Type B pancreatic cell (in vitro differentiated cells): ENCODE measurements at regions not wholly inside any gene's neighbourhood (a gene's known extent, or its start where the extent isn't known, plus 50 kb on each side); places are given as distances from the start of the nearest gene placed in this dataset.

Source experiments
- DNase-seq: peaks from one replicate; pipeline ENCODE4 v3.0.0; 2021; ENCODE audit warnings: mixed read lengths; ENCODE audit not compliant: unreplicated experiment; ENCODE audit errors: extremely low spot score
- H3K27ac Mint-ChIP-seq: 2 replicates; pipeline ENCODE4 v1.8.0; 2021; ENCODE audit warnings: mild to moderate bottlenecking, mixed read lengths
- H3K27me3 Mint-ChIP-seq: 2 replicates; pipeline ENCODE4 v1.8.0; 2021; ENCODE audit warnings: mixed read lengths
- H3K36me3 Mint-ChIP-seq: 2 replicates; pipeline ENCODE4 v1.8.0; 2021; ENCODE audit warnings: mixed read lengths
- H3K4me1 Mint-ChIP-seq: one replicate; pipeline ENCODE4 v1.8.0; 2021; ENCODE audit warnings: mixed read lengths; ENCODE audit not compliant: unreplicated experiment
- H3K4me3 Mint-ChIP-seq: 2 replicates; pipeline ENCODE4 v1.8.0; 2021; ENCODE audit warnings: mild to moderate bottlenecking, mixed read lengths
- H3K9me3 Mint-ChIP-seq: 2 replicates; pipeline ENCODE4 v1.8.0; 2021; ENCODE audit warnings: mixed read lengths
- CTCF ChIP-seq: fragments of 200-600 bp; sonication (generic); conservative IDR thresholded peaks from 2 replicates; pipeline ENCODE4 v1.5.0; 2021; ENCODE audit warnings: antibody characterized with exemption, mild to moderate bottlenecking

DNA sequence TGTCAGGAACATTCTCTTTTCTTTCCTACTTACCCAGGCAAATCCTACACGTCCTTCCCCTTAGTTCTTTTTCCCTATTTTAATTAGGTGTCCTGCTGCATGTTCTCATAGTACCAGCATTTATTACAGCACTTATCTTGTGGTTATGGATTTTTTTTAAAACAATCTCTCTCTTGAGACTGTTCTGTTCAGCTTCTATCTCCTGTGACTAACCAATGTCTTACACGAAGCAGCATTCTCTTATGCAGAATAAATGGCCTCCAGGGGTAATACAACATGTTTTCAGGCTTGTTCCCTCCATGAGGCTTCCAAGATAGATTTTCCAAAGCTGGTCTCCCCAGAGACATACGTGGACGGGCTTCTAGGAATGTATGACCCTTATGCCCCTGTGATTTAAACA, 1096.1 kb upstream of the CELF2 start:
- no peaks in the 10 kb centered on the region for H3K36me3 Mint-ChIP-seq
- H3K4me3 Mint-ChIP-seq, result no peak overlapping the region
- H3K27ac Mint-ChIP-seq, result no peak overlapping the region
- no peaks in the 10 kb centered on the region for H3K4me1 Mint-ChIP-seq
- peaks cover 6% of the 10 kb centered on the region for H3K27me3 Mint-ChIP-seq
- DNase-seq, result no peak
- H3K9me3 Mint-ChIP-seq, result no peaks in the 10 kb centered on the region
- TF ChIP-seq CTCF, result no peak

DNA sequence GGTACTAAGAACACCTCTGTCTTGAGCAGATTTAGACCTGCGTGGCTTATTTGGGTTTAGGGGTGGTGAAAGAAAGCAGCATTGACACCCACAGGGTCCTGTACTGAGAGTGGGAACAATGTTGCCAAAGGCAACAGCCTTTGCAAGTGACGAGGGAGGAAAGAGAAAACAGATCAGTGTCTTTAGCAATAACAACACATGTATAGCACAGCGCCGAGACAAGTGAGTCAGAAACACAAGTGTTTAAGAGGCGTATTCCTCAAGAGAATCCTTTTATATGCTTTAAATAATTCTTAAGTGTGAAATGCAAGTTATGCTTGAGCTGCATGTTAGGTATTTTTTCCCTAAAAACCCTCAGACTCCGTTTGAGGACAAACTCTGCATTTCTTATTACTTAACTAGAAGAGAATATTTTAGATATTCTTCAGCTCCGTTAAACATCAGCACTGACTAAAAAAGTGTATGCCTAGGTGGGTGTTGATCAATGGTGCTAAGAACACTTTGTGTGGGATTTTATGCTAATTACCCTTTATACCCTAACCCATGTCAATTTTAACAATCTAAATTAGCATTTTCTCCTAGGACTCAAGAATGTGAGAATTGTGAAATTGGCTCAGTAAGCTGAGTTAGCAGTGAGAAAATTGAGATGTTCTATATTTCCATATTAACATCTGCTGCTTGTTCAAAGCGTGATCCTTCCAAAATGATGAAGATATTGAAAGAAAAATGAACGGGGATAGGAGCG, 1095.4 kb upstream of the CELF2 start:
- Mint-ChIP-seq H3K27me3 (peaks cover 6% of the 10 kb centered on the region), H3K9me3 (no peaks in the 10 kb centered on the region), H3K4me3 (no peak overlapping the region), H3K4me1 (no peaks in the 10 kb centered on the region), H3K36me3 (no peaks in the 10 kb centered on the region), H3K27ac (no peak overlapping the region)
- DNase-seq, result no peak
- TF ChIP-seq CTCF, result no peak

GRCh38 chr10:9926003-9926402, 1091.7 kb upstream of the CELF2 start:
- no peaks in the 10 kb centered on the region for H3K36me3 Mint-ChIP-seq
- no peak overlapping the region for H3K4me3 Mint-ChIP-seq
- H3K9me3 Mint-ChIP-seq, result no peaks in the 10 kb centered on the region
- no peak overlapping the region for H3K27ac Mint-ChIP-seq
- H3K27me3 Mint-ChIP-seq, result peaks cover 4% of the 10 kb centered on the region
- DNase-seq, result no peak
- H3K4me1 Mint-ChIP-seq, result no peaks in the 10 kb centered on the region
- no peak for TF ChIP-seq CTCF

- Mint-ChIP-seq H3K27ac (no peak overlapping the region), H3K4me1 (no peaks in the 10 kb centered on the region), H3K36me3 (no peaks in the 10 kb centered on the region), H3K27me3 (peaks cover 4% of the 10 kb centered on the region), H3K4me3 (no peak overlapping the region), H3K9me3 (no peaks in the 10 kb centered on the region)
- no peak for DNase-seq
- no peak for TF ChIP-seq CTCF
Measured at GRCh38 chr10:9926881-9927280, 1090.8 kb upstream of the CELF2 start.

DNA sequence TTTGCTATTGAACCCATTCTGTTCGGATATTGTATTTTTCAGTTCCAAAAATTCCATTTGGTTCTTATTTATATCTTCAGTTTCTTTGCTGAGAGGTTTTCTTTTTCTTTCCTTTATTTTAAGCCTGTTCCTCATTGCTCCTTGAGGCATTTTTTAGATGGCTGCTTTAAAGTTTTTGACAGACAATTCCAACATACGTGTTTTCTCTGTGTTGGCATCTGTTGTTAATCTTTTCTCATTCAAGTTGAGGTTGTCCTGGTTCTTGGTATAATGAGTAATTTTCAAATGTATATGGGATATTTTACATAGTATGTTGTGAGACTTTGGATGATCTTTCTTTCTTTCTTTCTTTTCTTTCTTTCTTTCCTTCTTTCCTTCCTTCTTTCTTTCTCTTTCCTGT, 1078.0 kb upstream of the CELF2 start:
- Mint-ChIP-seq H3K36me3 (no peaks in the 10 kb centered on the region), H3K4me3 (no peak overlapping the region), H3K4me1 (no peaks in the 10 kb centered on the region), H3K27me3 (no peaks in the 10 kb centered on the region), H3K9me3 (no peaks in the 10 kb centered on the region), H3K27ac (no peak overlapping the region)
- no peak for TF ChIP-seq CTCF
- no peak for DNase-seq

DNA sequence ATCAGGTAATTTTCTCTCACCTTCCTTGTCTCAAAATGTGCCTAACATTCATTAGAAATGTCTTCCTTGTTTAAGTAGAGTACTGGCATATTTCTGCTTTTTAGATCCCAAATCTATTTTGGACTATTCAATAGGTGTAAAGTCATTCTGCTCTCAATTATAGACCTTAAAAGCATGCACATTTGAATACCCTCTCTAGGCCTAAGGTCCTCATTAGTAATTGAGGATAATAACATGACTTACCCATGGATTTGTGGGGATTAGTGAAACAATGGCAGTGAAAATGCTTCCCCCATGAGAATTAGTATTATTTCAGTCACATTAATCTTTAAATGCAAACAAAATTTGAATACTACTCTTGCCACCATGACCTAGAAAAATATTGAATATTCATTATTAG, 1073.0 kb upstream of the CELF2 start:
- TF ChIP-seq CTCF, result no peak
- H3K4me3 Mint-ChIP-seq, result no peak overlapping the region
- no peaks in the 10 kb centered on the region for H3K36me3 Mint-ChIP-seq
- no peaks in the 10 kb centered on the region for H3K4me1 Mint-ChIP-seq
- no peak overlapping the region for H3K27ac Mint-ChIP-seq
- peaks cover 4% of the 10 kb centered on the region for H3K9me3 Mint-ChIP-seq
- no peak for DNase-seq
- no peaks in the 10 kb centered on the region for H3K27me3 Mint-ChIP-seq
